ENCODE measurements at regions not wholly inside any gene's neighbourhood (a gene's known extent, or its start where the extent isn't known, plus 50 kb on each side); places are given as distances from the start of the nearest gene placed in this dataset.
A peak's percentile ranks its signal among the peaks of the same experiment; 100 is the strongest.

DNA sequence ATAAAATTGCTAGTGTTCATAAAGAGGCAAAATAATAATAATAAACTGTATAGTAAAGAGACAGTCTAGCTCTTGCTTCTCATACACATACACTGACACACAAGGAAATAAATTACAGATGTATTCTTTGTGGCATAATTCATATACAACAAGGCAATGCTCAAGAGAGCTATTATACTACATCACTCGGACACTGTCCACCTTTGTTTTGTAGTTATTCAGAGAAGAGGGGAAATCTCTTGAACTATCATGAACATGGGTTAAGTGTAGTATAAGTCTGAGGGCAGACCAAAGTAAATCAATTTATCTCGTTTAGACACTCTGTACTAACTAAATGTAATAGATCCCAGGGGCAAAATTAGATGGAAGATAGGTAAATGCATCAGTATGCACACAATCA is 72.7 kb upstream of the PHIP start:
- Histone ChIP-seq H3K27ac (no peak overlapping the region), H3K27me3 (no peaks in the 10 kb centered on the region), H3K4me3 (no peak overlapping the region), H3K9me3 (no peaks in the 10 kb centered on the region), H3K36me3 (no peaks in the 10 kb centered on the region), H3K4me1 (peaks cover 0 to 6% (median 0%) of the 10 kb centered on the region in 12 donors)
- no peak for DNase-seq
- no peak for ATAC-seq
- intact Hi-C loops (cut with DNase I) = no loop called here
- 72 to 81% (median 76%) methylated on average over 2 of the region's 2 CpGs for WGBS, 4 donors
- no peak for TF ChIP-seq POLR2A (IDR thresholded peaks at IDR 0.05)
- no peak for TF ChIP-seq CTCF (IDR thresholded peaks at IDR 0.05)

- 40 to 52% (median 47%) methylated on average over 2 of the region's 2 CpGs for WGBS, 4 donors
- Histone ChIP-seq H3K27ac (no peak overlapping the region), H3K36me3 (no peaks in the 10 kb centered on the region), H3K4me3 (no peak overlapping the region), H3K9me3 (no peaks in the 10 kb centered on the region), H3K4me1 (peaks cover 0 to 6% (median 0%) of the 10 kb centered on the region in 12 donors), H3K27me3 (no peaks in the 10 kb centered on the region)
- ATAC-seq (peak in 2 of 4 donors; percentile 42 to 56), DNase-seq (no peak)
- TF ChIP-seq POLR2A (IDR thresholded peaks at IDR 0.05) (no peak), CTCF (IDR thresholded peaks at IDR 0.05) (no peak)
- intact Hi-C loops (cut with DNase I) = no loop called here
Measured at GRCh38 chr6:79149884-79150283, 71.8 kb upstream of the PHIP start.

DNA sequence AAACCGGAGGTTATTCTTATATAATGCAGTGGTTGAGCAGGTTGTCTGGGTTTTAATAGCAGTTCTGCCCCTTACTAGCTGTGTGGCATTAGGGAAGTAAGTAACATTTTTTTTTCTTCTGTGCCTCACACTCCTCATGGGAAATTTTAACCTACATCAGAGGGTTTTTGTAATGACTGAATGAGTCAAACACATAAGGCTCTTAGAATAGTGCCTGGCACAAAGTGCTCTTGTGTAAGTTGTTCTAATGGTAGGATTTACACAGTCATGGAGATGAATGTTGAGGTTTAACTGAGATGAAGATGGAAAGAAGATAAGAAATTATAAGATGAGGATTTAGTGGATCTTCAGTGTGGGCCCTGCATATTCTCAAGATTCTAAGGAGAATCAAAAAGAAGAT is 68.4 kb upstream of the PHIP start:
- Histone ChIP-seq H3K36me3 (no peaks in the 10 kb centered on the region), H3K4me3 (no peak overlapping the region), H3K9me3 (no peaks in the 10 kb centered on the region), H3K27me3 (no peaks in the 10 kb centered on the region), H3K4me1 (peaks cover 0 to 6% (median 0%) of the 10 kb centered on the region in 12 donors), H3K27ac (no peak overlapping the region)
- TF ChIP-seq POLR2A (IDR thresholded peaks at IDR 0.05) (no peak), CTCF (IDR thresholded peaks at IDR 0.05) (no peak)
- 83 to 98% (median 92%) methylated on average over 1 of the region's 1 CpG for WGBS, 4 donors
- no peak for DNase-seq
- no peak for ATAC-seq
- intact Hi-C loops (cut with DNase I) = no loop called here

DNA sequence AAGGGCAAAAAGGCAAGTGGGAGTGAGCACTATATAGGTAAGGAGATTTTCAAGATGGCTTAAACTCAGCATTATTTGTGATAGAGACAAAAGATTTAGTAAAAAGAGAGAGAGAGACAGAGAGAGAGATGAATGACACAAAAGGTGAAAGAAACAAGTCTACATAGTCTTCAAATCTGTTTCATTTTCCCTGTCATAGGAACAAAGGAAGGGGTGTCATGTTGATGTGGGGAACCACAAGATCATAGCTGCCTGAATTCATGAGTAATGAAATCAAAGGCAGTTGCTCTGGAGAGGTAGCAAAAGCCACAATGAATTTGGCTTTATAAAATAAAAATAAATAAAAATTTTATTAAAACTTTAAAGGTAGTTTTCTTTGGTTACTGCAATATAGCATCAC is 67.2 kb upstream of the PHIP start:
- no peaks in the 10 kb centered on the region for H3K27me3 ChIP-seq
- ATAC-seq (no peak), DNase-seq (no peak)
- intact Hi-C loops (cut with DNase I) = no loop called here
- no peaks in the 10 kb centered on the region for H3K9me3 ChIP-seq
- H3K4me3 ChIP-seq = no peak overlapping the region
- H3K36me3 ChIP-seq = no peaks in the 10 kb centered on the region
- H3K4me1 ChIP-seq = peaks cover 0 to 6% (median 0%) of the 10 kb centered on the region in 12 donors
- TF ChIP-seq CTCF (IDR thresholded peaks at IDR 0.05) = no peak
- TF ChIP-seq POLR2A (IDR thresholded peaks at IDR 0.05) = no peak
- no peak overlapping the region for H3K27ac ChIP-seq

All from heart left ventricle (tissue), 16 donors.